HFFc6 (cell line): ENCODE measurements at regions not wholly inside any gene's neighbourhood (a gene's known extent, or its start where the extent isn't known, plus 50 kb on each side); places are given as distances from the start of the nearest gene placed in this dataset.

ENCODE experiments used
- DNase-seq: peaks from one replicate; pipeline ENCODE4 v3.0.0-alpha.2; 2018
- H3K27ac Mint-ChIP-seq: 2 replicates; pipeline ENCODE4 v1.8.0; 2020; ENCODE audit warnings: mild to moderate bottlenecking, mixed read lengths
- H3K27me3 Mint-ChIP-seq: 2 replicates; pipeline ENCODE4 v1.8.0; 2021; ENCODE audit warnings: mild to moderate bottlenecking, moderate library complexity, mixed read lengths; ENCODE audit not compliant: insufficient read depth
- H3K36me3 Mint-ChIP-seq: 2 replicates; pipeline ENCODE4 v1.8.0; 2021; ENCODE audit warnings: low read depth, mixed read lengths
- H3K4me1 Mint-ChIP-seq: 2 replicates; pipeline ENCODE4 v1.8.0; 2020; ENCODE audit warnings: low read depth, mixed read lengths
- H3K4me3 Mint-ChIP-seq: 2 replicates; pipeline ENCODE4 v1.8.0; 2020; ENCODE audit warnings: mild to moderate bottlenecking, moderate library complexity, mixed read lengths
- H3K9me3 Mint-ChIP-seq: 2 replicates; pipeline ENCODE4 v1.8.0; 2020; ENCODE audit warnings: mild to moderate bottlenecking, mixed read lengths
- CTCF ChIP-seq: fragments of 200-600 bp; sonication (generic); IDR thresholded peaks from 2 replicates; pipeline ENCODE4 v1.5.0; 2021; ENCODE audit warnings: antibody characterized with exemption, mild to moderate bottlenecking

GRCh38 chr2:777546-777945, 100.3 kb upstream of the TMEM18 start:
- no peak for TF ChIP-seq CTCF
- DNase-seq, result no peak
- no peak overlapping the region for H3K27ac Mint-ChIP-seq
- H3K36me3 Mint-ChIP-seq, result no peaks in the 10 kb centered on the region
- H3K4me1 Mint-ChIP-seq, result no peaks in the 10 kb centered on the region
- H3K27me3 Mint-ChIP-seq, result peaks cover 5% of the 10 kb centered on the region
- H3K4me3 Mint-ChIP-seq, result no peak overlapping the region
- peaks cover 25% of the 10 kb centered on the region for H3K9me3 Mint-ChIP-seq

GRCh38 chr2:777051-777450, 99.8 kb upstream of the TMEM18 start:
- Mint-ChIP-seq H3K27ac (no peak overlapping the region), H3K4me1 (no peaks in the 10 kb centered on the region), H3K36me3 (no peaks in the 10 kb centered on the region), H3K4me3 (no peak overlapping the region), H3K27me3 (peaks cover 5% of the 10 kb centered on the region), H3K9me3 (peaks cover 27% of the 10 kb centered on the region)
- no peak for TF ChIP-seq CTCF
- no peak for DNase-seq

GRCh38 chr2:776487-776886, 99.3 kb upstream of the TMEM18 start:
- H3K27me3 Mint-ChIP-seq, result peaks cover 5% of the 10 kb centered on the region
- no peak overlapping the region for H3K27ac Mint-ChIP-seq
- H3K36me3 Mint-ChIP-seq, result no peaks in the 10 kb centered on the region
- peaks cover 27% of the 10 kb centered on the region for H3K9me3 Mint-ChIP-seq
- no peak for DNase-seq
- H3K4me3 Mint-ChIP-seq, result no peak overlapping the region
- TF ChIP-seq CTCF, result no peak
- no peaks in the 10 kb centered on the region for H3K4me1 Mint-ChIP-seq

- no peak overlapping the region for H3K27ac Mint-ChIP-seq
- peaks cover 27% of the 10 kb centered on the region for H3K9me3 Mint-ChIP-seq
- peaks cover 5% of the 10 kb centered on the region for H3K27me3 Mint-ChIP-seq
- H3K36me3 Mint-ChIP-seq, result no peaks in the 10 kb centered on the region
- no peak overlapping the region for H3K4me3 Mint-ChIP-seq
- no peak for DNase-seq
- no peaks in the 10 kb centered on the region for H3K4me1 Mint-ChIP-seq
- no peak for TF ChIP-seq CTCF
Observed at GRCh38 chr2:776038-776437, 98.8 kb upstream of the TMEM18 start.

- peaks cover 35% of the 10 kb centered on the region for H3K9me3 Mint-ChIP-seq
- no peak for TF ChIP-seq CTCF
- H3K4me3 Mint-ChIP-seq, result no peak overlapping the region
- DNase-seq, result no peak
- no peaks in the 10 kb centered on the region for H3K4me1 Mint-ChIP-seq
- H3K27ac Mint-ChIP-seq, result no peak overlapping the region
- H3K36me3 Mint-ChIP-seq, result no peaks in the 10 kb centered on the region
- peaks cover 5% of the 10 kb centered on the region for H3K27me3 Mint-ChIP-seq
Observed at GRCh38 chr2:774436-774835, 97.2 kb upstream of the TMEM18 start.
